ENCODE measurements at regions not wholly inside any gene's neighbourhood (a gene's known extent, or its start where the extent isn't known, plus 50 kb on each side); places are given as distances from the start of the nearest gene placed in this dataset.

DNA sequence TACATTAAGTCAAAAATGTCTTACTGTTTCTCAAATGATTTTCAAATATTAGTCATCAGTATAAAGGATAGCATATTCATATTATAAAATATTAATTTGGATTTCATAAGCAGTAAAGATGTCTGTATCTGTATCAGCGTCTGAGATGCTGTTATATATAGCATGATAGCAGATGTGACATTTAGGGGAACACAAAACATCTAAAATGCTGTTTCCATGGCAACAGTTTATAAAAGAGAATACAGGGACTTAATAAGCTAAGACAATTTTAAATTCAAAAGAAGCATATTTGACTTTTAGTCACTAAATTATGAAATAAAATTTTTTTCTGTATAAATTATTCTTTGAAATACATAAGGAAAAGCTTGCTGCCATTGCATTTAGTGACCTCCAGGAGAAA, 432.2 kb downstream of the PDGFC start:
- TF ChIP-seq, protein P1, sequence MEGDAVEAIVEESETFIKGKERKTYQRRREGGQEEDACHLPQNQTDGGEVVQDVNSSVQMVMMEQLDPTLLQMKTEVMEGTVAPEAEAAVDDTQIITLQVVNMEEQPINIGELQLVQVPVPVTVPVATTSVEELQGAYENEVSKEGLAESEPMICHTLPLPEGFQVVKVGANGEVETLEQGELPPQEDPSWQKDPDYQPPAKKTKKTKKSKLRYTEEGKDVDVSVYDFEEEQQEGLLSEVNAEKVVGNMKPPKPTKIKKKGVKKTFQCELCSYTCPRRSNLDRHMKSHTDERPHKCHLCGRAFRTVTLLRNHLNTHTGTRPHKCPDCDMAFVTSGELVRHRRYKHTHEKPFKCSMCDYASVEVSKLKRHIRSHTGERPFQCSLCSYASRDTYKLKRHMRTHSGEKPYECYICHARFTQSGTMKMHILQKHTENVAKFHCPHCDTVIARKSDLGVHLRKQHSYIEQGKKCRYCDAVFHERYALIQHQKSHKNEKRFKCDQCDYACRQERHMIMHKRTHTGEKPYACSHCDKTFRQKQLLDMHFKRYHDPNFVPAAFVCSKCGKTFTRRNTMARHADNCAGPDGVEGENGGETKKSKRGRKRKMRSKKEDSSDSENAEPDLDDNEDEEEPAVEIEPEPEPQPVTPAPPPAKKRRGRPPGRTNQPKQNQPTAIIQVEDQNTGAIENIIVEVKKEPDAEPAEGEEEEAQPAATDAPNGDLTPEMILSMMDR (IDR thresholded peaks at IDR 0.05) = no peak
- TF ChIP-seq POLR2A (IDR thresholded peaks at IDR 0.05) = no peak

All from lower leg skin (tissue), 3 donors.